ENCODE measurements at regions not wholly inside any gene's neighbourhood (a gene's known extent, or its start where the extent isn't known, plus 50 kb on each side); places are given as distances from the start of the nearest gene placed in this dataset.

GRCh38 chr2:67871686-67872412 lies 191.0 kb downstream of the C1D start:
- Mint-ChIP-seq H3K27ac (no peak overlapping the region), H3K4me3 (no peak overlapping the region), H3K4me1 (ENCODE audit: low read depth in 2 of 2) (no peaks in the 10 kb centered on the region), H3K9me3 (no peaks in the 10 kb centered on the region), H3K27me3 (peaks cover 15 to 26% of the 10 kb centered on the region in 2 donors), H3K36me3 (ENCODE audit: insufficient read depth) (no peaks in the 10 kb centered on the region)
- ATAC-seq (replicated peaks) (no peak), DNase-seq (no peak)

- Mint-ChIP-seq H3K27ac (no peak overlapping the region), H3K9me3 (no peaks in the 10 kb centered on the region), H3K4me1 (ENCODE audit: low read depth in 2 of 2) (no peaks in the 10 kb centered on the region), H3K4me3 (no peak overlapping the region), H3K27me3 (peaks cover 15 to 25% of the 10 kb centered on the region in 2 donors), H3K36me3 (ENCODE audit: insufficient read depth) (no peaks in the 10 kb centered on the region)
- ATAC-seq (replicated peaks) (no peak), DNase-seq (no peak)
Measured at GRCh38 chr2:67872481-67872880, 190.3 kb downstream of the C1D start.

- H3K4me3 Mint-ChIP-seq: no peak overlapping the region
- H3K9me3 Mint-ChIP-seq: no peaks in the 10 kb centered on the region
- H3K36me3 Mint-ChIP-seq (ENCODE audit: insufficient read depth): no peaks in the 10 kb centered on the region
- no peaks in the 10 kb centered on the region for H3K4me1 Mint-ChIP-seq (ENCODE audit: low read depth in 2 of 2)
- no peak for DNase-seq
- ATAC-seq (replicated peaks): no peak
- H3K27me3 Mint-ChIP-seq: peaks cover 12 to 16% of the 10 kb centered on the region in 2 donors
- H3K27ac Mint-ChIP-seq: no peak overlapping the region
Measured at GRCh38 chr2:67873916-67874315, 188.9 kb downstream of the C1D start.

GRCh38 chr2:67876176-67876575 lies 186.6 kb downstream of the C1D start:
- DNase-seq (no peak), ATAC-seq (replicated peaks) (no peak)
- no peaks in the 10 kb centered on the region for H3K36me3 Mint-ChIP-seq (ENCODE audit: insufficient read depth)
- peaks cover 8 to 12% of the 10 kb centered on the region in 2 donors for H3K27me3 Mint-ChIP-seq
- no peaks in the 10 kb centered on the region for H3K9me3 Mint-ChIP-seq
- H3K27ac Mint-ChIP-seq: no peak overlapping the region
- no peak overlapping the region for H3K4me3 Mint-ChIP-seq
- no peaks in the 10 kb centered on the region for H3K4me1 Mint-ChIP-seq (ENCODE audit: low read depth in 2 of 2)

- H3K4me1 Mint-ChIP-seq (ENCODE audit: low read depth in 2 of 2): no peaks in the 10 kb centered on the region
- H3K4me3 Mint-ChIP-seq: no peak overlapping the region
- no peak overlapping the region for H3K27ac Mint-ChIP-seq
- H3K9me3 Mint-ChIP-seq: no peaks in the 10 kb centered on the region
- H3K27me3 Mint-ChIP-seq: peaks cover 12 to 18% of the 10 kb centered on the region in 2 donors
- no peak for DNase-seq
- ATAC-seq (replicated peaks): no peak
- H3K36me3 Mint-ChIP-seq (ENCODE audit: insufficient read depth): no peaks in the 10 kb centered on the region
Measured at GRCh38 chr2:67877301-67877700, 185.5 kb downstream of the C1D start.

- no peak for DNase-seq
- Mint-ChIP-seq H3K4me1 (ENCODE audit: low read depth in 2 of 2) (no peaks in the 10 kb centered on the region), H3K9me3 (no peaks in the 10 kb centered on the region), H3K27ac (no peak overlapping the region), H3K36me3 (ENCODE audit: insufficient read depth) (no peaks in the 10 kb centered on the region), H3K4me3 (no peak overlapping the region), H3K27me3 (peaks cover 12 to 18% of the 10 kb centered on the region in 2 donors)
- ATAC-seq (replicated peaks): no peak
Measured at GRCh38 chr2:67878743-67879142, 184.1 kb downstream of the C1D start.

- Mint-ChIP-seq H3K4me3 (no peak overlapping the region), H3K4me1 (ENCODE audit: low read depth in 2 of 2) (no peaks in the 10 kb centered on the region), H3K9me3 (no peaks in the 10 kb centered on the region), H3K27me3 (peaks cover 12 to 15% of the 10 kb centered on the region in 2 donors), H3K27ac (no peak overlapping the region), H3K36me3 (ENCODE audit: insufficient read depth) (no peaks in the 10 kb centered on the region)
- ATAC-seq (replicated peaks): no peak
- DNase-seq: no peak
Measured at GRCh38 chr2:67879586-67880290, 183.1 kb downstream of the C1D start.

GRCh38 chr2:67880291-67880761 lies 182.5 kb downstream of the C1D start:
- no peak for DNase-seq
- no peak overlapping the region for H3K27ac Mint-ChIP-seq
- no peak overlapping the region for H3K4me3 Mint-ChIP-seq
- H3K4me1 Mint-ChIP-seq (ENCODE audit: low read depth in 2 of 2): no peaks in the 10 kb centered on the region
- no peak for ATAC-seq (replicated peaks)
- H3K9me3 Mint-ChIP-seq: no peaks in the 10 kb centered on the region
- peaks cover 6 to 12% of the 10 kb centered on the region in 2 donors for H3K27me3 Mint-ChIP-seq
- no peaks in the 10 kb centered on the region for H3K36me3 Mint-ChIP-seq (ENCODE audit: insufficient read depth)

GRCh38 chr2:67881816-67882215 lies 181.0 kb downstream of the C1D start:
- no peak overlapping the region for H3K4me3 Mint-ChIP-seq
- no peak overlapping the region for H3K27ac Mint-ChIP-seq
- no peaks in the 10 kb centered on the region for H3K9me3 Mint-ChIP-seq
- H3K4me1 Mint-ChIP-seq (ENCODE audit: low read depth in 2 of 2): no peaks in the 10 kb centered on the region
- H3K27me3 Mint-ChIP-seq: peaks cover 2 to 12% of the 10 kb centered on the region in 2 donors
- ATAC-seq (replicated peaks): no peak
- no peak for DNase-seq
- no peaks in the 10 kb centered on the region for H3K36me3 Mint-ChIP-seq (ENCODE audit: insufficient read depth)

GRCh38 chr2:67883316-67884087 lies 179.3 kb downstream of the C1D start:
- Mint-ChIP-seq H3K9me3 (no peaks in the 10 kb centered on the region), H3K4me3 (no peak overlapping the region), H3K27me3 (peaks cover 0 to 12% of the 10 kb centered on the region in 2 donors), H3K36me3 (ENCODE audit: insufficient read depth) (no peaks in the 10 kb centered on the region), H3K27ac (no peak overlapping the region), H3K4me1 (ENCODE audit: low read depth in 2 of 2) (no peaks in the 10 kb centered on the region)
- no peak for DNase-seq
- ATAC-seq (replicated peaks): no peak

- ATAC-seq (replicated peaks) (no peak), DNase-seq (no peak)
- peaks cover 2 to 8% of the 10 kb centered on the region in 2 donors for H3K27me3 Mint-ChIP-seq
- no peak overlapping the region for H3K4me3 Mint-ChIP-seq
- no peaks in the 10 kb centered on the region for H3K4me1 Mint-ChIP-seq (ENCODE audit: low read depth in 2 of 2)
- H3K9me3 Mint-ChIP-seq: no peaks in the 10 kb centered on the region
- H3K27ac Mint-ChIP-seq: no peak overlapping the region
- no peaks in the 10 kb centered on the region for H3K36me3 Mint-ChIP-seq (ENCODE audit: insufficient read depth)
Measured at GRCh38 chr2:67888351-67889005, 174.3 kb downstream of the C1D start.

GRCh38 chr2:67889056-67889455 lies 173.7 kb downstream of the C1D start:
- ATAC-seq (replicated peaks) (no peak), DNase-seq (no peak)
- H3K9me3 Mint-ChIP-seq: peaks cover 0 to 4% of the 10 kb centered on the region in 2 donors
- H3K4me3 Mint-ChIP-seq: no peak overlapping the region
- no peak overlapping the region for H3K27ac Mint-ChIP-seq
- no peaks in the 10 kb centered on the region for H3K36me3 Mint-ChIP-seq (ENCODE audit: insufficient read depth)
- peaks cover 8 to 14% of the 10 kb centered on the region in 2 donors for H3K27me3 Mint-ChIP-seq
- H3K4me1 Mint-ChIP-seq (ENCODE audit: low read depth in 2 of 2): no peaks in the 10 kb centered on the region

- Mint-ChIP-seq H3K9me3 (peaks cover 0 to 8% of the 10 kb centered on the region in 2 donors), H3K27ac (no peak overlapping the region), H3K27me3 (peaks cover 24 to 26% of the 10 kb centered on the region in 2 donors), H3K36me3 (ENCODE audit: insufficient read depth) (no peaks in the 10 kb centered on the region), H3K4me3 (no peak overlapping the region), H3K4me1 (ENCODE audit: low read depth in 2 of 2) (no peaks in the 10 kb centered on the region)
- ATAC-seq (replicated peaks) (no peak), DNase-seq (no peak)
Measured at GRCh38 chr2:67891642-67892041, 171.2 kb downstream of the C1D start.
